Endothelial cell of umbilical vein (primary cell): ENCODE measurements at regions not wholly inside any gene's neighbourhood (a gene's known extent, or its start where the extent isn't known, plus 50 kb on each side); places are given as distances from the start of the nearest gene placed in this dataset.

Experiments used
- BruUV-seq: library from RNA; stranded (reverse); fragments of 400-500 nt; replicated peaks from 2 replicates; lab custom pipeline; 2021; lab: Mats Ljungman, UMichigan
- CTCF ChIA-PET: fragments of 300-600, 350-600 bp; sonication (Branson Sonifier 250); formaldehyde crosslinking; loops from one replicate; lab custom pipeline; 2021; ENCODE audit warnings: antibody characterized with exemption, inconsistent platforms; lab: Charles Lee
- POLR2A ChIA-PET: fragments of 300-600, 350-600 bp; sonication (Branson Sonifier 250); formaldehyde crosslinking; loops from one replicate; lab custom pipeline; 2021; ENCODE audit warnings: antibody characterized with exemption, inconsistent platforms; lab: Charles Lee
- DNase-seq: peaks from one replicate; pipeline ENCODE4 v3.0.0-alpha.2; 2011; ENCODE audit warnings: low read depth, low spot score
- FAIRE-seq: peaks from 2 replicates; lab custom pipeline; 2011; peaks lifted over from hg19 to GRCh38; lab: Jason Lieb, UNC
- H2AFZ ChIP-seq: 2 replicates; pipeline ENCODE4 v1.6.0; 2012; ENCODE audit warnings: low read depth, low read length, control low read depth, inconsistent platforms
- H3K27ac ChIP-seq: 2 replicates; pipeline ENCODE4 v1.5.1; 2011; ENCODE audit warnings: low read depth, mild to moderate bottlenecking, control low read depth, low read length, moderate library complexity; ENCODE audit not compliant: insufficient read depth
- H3K27me3 ChIP-seq, 2 experiments: 2 replicates each; pipeline versions ENCODE4 v1.6.0 to v1.6.1; 2011; ENCODE audit warnings: low read length in 2 of 2, mixed read lengths in 1 of 2; ENCODE audit not compliant: control insufficient read depth in 2 of 2, insufficient read depth in 2 of 2
- H3K36me3 ChIP-seq, 2 experiments: 2 replicates in 1 of 2; 3 replicates in 1 of 2; pipeline ENCODE4 v1.5.1; 2011; ENCODE audit warnings: low read length in 2 of 2, mild to moderate bottlenecking in 1 of 2, moderate library complexity in 1 of 2; ENCODE audit not compliant: control insufficient read depth in 2 of 2, insufficient read depth in 2 of 2; ENCODE audit errors: extremely low read depth in 1 of 2
- H3K4me1 ChIP-seq: 3 replicates; pipeline ENCODE4 v1.5.1; 2011; ENCODE audit warnings: mild to moderate bottlenecking, low read length; ENCODE audit not compliant: control insufficient read depth, insufficient read depth; ENCODE audit errors: extremely low read depth
- H3K4me2 ChIP-seq: 2 replicates; pipeline ENCODE4 v1.6.1; 2011; ENCODE audit warnings: low read length, control low read depth, mixed read lengths; ENCODE audit not compliant: insufficient read depth
- H3K4me3 ChIP-seq, 3 experiments: fragments of 200-600 bp in 1 of 3; sonication (generic), shearing (Covaris generic) in 1 of 3; replicated peaks in 1 of 3; 2 replicates each; pipeline ENCODE4 v1.5.1; 2011 to 2016; ENCODE audit warnings: control low read depth in 3 of 3, low read length in 3 of 3, mild to moderate bottlenecking in 2 of 3, inconsistent platforms in 1 of 3, low read depth in 1 of 3, moderate library complexity in 1 of 3; ENCODE audit not compliant: insufficient read depth in 1 of 3
- H3K79me2 ChIP-seq: 2 replicates; pipeline ENCODE4 v1.6.0; 2012; ENCODE audit warnings: low read length, inconsistent platforms; ENCODE audit not compliant: control insufficient read depth, insufficient read depth
- H3K9ac ChIP-seq: replicated peaks from 2 replicates; pipeline ENCODE3; 2011; ENCODE audit warnings: low read length, control low read depth; ENCODE audit not compliant: insufficient read depth; ENCODE audit errors: extremely low read depth
- H3K9me1 ChIP-seq: replicated peaks from 3 replicates; pipeline ENCODE4 v1.6.0; 2011; ENCODE audit warnings: mild to moderate bottlenecking, low read length; ENCODE audit not compliant: control insufficient read depth, insufficient read depth; ENCODE audit errors: extremely low read depth
- H3K9me3 ChIP-seq: replicated peaks from 2 replicates; pipeline ENCODE4 v1.5.1; 2012; ENCODE audit warnings: low read length, inconsistent platforms; ENCODE audit not compliant: control insufficient read depth, insufficient read depth
- H4K20me1 ChIP-seq: replicated peaks from 2 replicates; pipeline ENCODE3; 2011; ENCODE audit warnings: mild to moderate bottlenecking, low read length; ENCODE audit not compliant: control insufficient read depth, insufficient read depth; ENCODE audit errors: extremely low read depth
- CTCF ChIP-seq, 2 donors: IDR thresholded peaks; 1 replicate in 1 of 2; 2 replicates in 1 of 2; pipeline ENCODE4 v1.5.1; 2011; ENCODE audit warnings: low read length in 2 of 2, mild to moderate bottlenecking in 2 of 2, moderate library complexity in 2 of 2, control low read depth in 1 of 2, inconsistent platforms in 1 of 2, low read depth in 1 of 2; ENCODE audit not compliant: insufficient read depth in 1 of 2; ENCODE audit errors: extremely low read depth in 1 of 2
- EZH2 ChIP-seq: IDR thresholded peaks from 2 replicates; pipeline ENCODE4 v1.6.1; 2012; ENCODE audit warnings: borderline replicate concordance, low read depth, mild to moderate bottlenecking, moderate library complexity, low read length, inconsistent platforms; ENCODE audit not compliant: severe bottlenecking
- FOS ChIP-seq: IDR thresholded peaks from 2 replicates; pipeline ENCODE4 v1.6.1; 2011; ENCODE audit warnings: mild to moderate bottlenecking, low read length, moderate library complexity, borderline replicate concordance; ENCODE audit not compliant: insufficient read depth
- GATA2 ChIP-seq: IDR thresholded peaks from 2 replicates; pipeline ENCODE4 v1.7.0; 2011; ENCODE audit warnings: low read depth, mild to moderate bottlenecking, moderate library complexity, mixed read lengths, low read length; ENCODE audit not compliant: insufficient read length, insufficient read depth
- JUN ChIP-seq: IDR thresholded peaks from 2 replicates; pipeline ENCODE4 v1.6.1; 2011; ENCODE audit warnings: borderline replicate concordance, low read depth; ENCODE audit not compliant: insufficient read length, insufficient read depth
- MAX ChIP-seq: IDR thresholded peaks from 2 replicates; pipeline ENCODE4 v1.6.1; 2011; ENCODE audit not compliant: insufficient read depth, insufficient read length
- MYC ChIP-seq: IDR thresholded peaks from one replicate; pipeline ENCODE4 v1.6.1; 2011; ENCODE audit warnings: mild to moderate bottlenecking, low read depth, low read length
- POLR2A ChIP-seq: IDR thresholded peaks from 2 replicates; pipeline ENCODE4 v1.6.1; 2012; ENCODE audit warnings: low read depth, mild to moderate bottlenecking, control low read depth, low read length
- POLR2AphosphoS5 ChIP-seq: IDR thresholded peaks from 2 replicates; pipeline ENCODE4 v1.6.1; 2012; ENCODE audit warnings: low read depth, mild to moderate bottlenecking, control low read depth, low read length, moderate library complexity; ENCODE audit not compliant: insufficient read depth
- dilution Hi-C: fragments of 300-500 bp; cut with MboI; formaldehyde crosslinking; loops from one replicate; pipeline ENCODE4 v1.15.0; 2019; ENCODE audit warnings: low sequenced_read_pairs; ENCODE audit not compliant: extremely low pct_ligation_motif_present
- intact Hi-C: fragments of 100-400 bp; cut with micrococcal nuclease; formaldehyde crosslinking; loops from one replicate; pipeline ENCODE4 v1.10.0; 2022

- dilution Hi-C loops (no loop called here), intact Hi-C loops (no loop called here)
- Histone ChIP-seq H4K20me1 (no peaks in the 10 kb centered on the region), H3K79me2 (no peaks in the 10 kb centered on the region), H3K9ac (no peak overlapping the region), H3K9me3 (peaks cover 2% of the 10 kb centered on the region), H3K4me3 (no peak overlapping the region), H3K27me3 (no peaks in the 10 kb centered on the region), H3K9me1 (no peaks in the 10 kb centered on the region), H2AFZ (no peak overlapping the region), H3K4me2 (no peak overlapping the region), H3K36me3 (no peaks in the 10 kb centered on the region), H3K4me1 (no peaks in the 10 kb centered on the region), H3K27ac (no peak overlapping the region)
- POLR2A ChIA-PET: no interaction called here
- CTCF ChIA-PET: no interaction called here
- no peak for FAIRE-seq
- no TSS peak for BruUV-seq
- no peak for DNase-seq
- TF ChIP-seq CTCF (IDR thresholded peaks at IDR 0.05; ENCODE audit: extremely low read depth in 1 of 2, insufficient read depth in 1 of 2, low read depth in 1 of 2, low read length in 2 of 2) (no peak), POLR2A (no peak), GATA2 (no peak), JUN (no peak), FOS (no peak), MYC (no peak), EZH2 (no peak), MAX (no peak), POLR2AphosphoS5 (no peak)
These were observed 658.0 kb upstream of the NRG3 start for GRCh38 chr10:81216949-81217348.
